ENCODE measurements at regions not wholly inside any gene's neighbourhood (a gene's known extent, or its start where the extent isn't known, plus 50 kb on each side); places are given as distances from the start of the nearest gene placed in this dataset.
"Not testable (repeated sequence)": the region's sequence is repeated elsewhere in the genome, so short reads cannot be mapped to it uniquely, and the experiment has no call there.

DNA sequence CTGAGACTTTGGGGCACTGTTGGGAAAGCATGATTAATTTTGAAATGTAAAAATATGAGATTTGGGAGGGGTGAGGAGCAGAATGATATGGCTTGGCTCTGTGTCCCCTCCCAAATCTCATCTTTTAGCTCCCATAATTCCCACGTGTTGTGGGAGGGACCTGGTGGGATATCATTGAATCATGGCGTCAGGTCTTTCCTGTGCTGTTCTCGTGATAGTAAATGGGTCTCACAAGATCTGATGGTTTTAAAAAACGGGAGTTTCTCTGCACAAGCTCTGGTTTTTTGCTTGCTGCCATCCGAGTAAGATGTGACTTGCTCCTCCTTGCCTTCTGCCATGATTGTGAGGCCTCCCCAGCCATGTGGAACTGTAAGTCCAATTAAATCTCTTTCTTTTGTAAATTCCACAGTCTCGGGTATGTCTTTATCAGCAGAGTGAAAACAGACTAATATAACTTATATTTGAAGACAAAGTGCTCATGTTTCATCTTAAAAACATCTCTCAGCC is 546.0 kb upstream of the NECTIN3 start:
- not testable (repeated sequence) for H3K4me3 Mint-ChIP-seq; H3K4me1 Mint-ChIP-seq; H3K27ac Mint-ChIP-seq (ENCODE audit: low read depth); H3K27me3 Mint-ChIP-seq; DNase-seq (ENCODE audit: low spot score in 2 of 2); H3K36me3 Mint-ChIP-seq (ENCODE audit: insufficient read depth); ATAC-seq (replicated peaks; ENCODE audit: extremely low read depth, poor library complexity, severe bottlenecking); H3K9me3 Mint-ChIP-seq

DNA sequence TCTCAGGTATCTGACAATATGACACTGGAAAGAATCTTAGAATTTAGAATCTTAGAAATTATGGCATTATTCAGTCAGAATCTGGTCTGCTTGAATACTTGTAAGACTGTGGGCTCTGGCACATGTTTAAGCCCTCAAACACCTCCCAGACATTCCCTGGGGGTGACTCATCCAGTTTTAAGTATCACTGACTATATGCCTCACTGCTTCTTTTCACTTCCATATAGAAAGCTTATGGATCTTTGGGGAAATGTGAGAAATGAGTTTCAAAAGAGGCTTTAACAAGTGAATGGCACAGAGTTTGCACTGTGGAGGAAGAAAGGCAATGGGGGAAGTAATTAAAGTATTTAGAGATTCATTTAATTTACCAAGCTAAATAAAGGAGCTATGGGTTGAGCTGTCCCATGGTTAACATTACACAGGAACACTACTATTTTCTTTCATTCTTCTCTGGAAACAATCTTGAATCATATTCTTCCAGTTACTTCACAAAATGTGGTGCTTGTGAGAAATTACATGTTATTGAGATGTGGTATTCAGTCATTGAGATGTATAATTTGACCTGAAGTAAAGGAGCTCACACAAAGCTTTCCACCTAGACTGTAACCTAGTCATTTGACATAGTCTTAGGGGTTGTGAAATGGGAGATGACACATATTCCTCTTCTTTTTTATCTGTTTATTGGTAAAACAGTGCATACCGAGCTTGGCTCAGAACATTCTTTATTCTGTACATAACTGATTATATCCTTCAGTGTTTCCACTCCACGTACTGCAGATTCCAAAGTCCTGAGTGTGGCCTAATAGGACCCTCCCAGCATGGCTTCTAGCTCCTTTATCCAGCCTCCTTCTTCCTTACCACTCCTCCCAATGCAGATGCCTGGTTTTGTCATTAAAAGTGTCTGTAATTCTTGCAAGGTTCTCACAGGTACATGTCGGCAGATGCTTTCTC is 544.6 kb upstream of the NECTIN3 start:
- H3K4me3 Mint-ChIP-seq: no peak overlapping the region
- no peaks in the 10 kb centered on the region for H3K36me3 Mint-ChIP-seq (ENCODE audit: insufficient read depth)
- H3K27me3 Mint-ChIP-seq: peaks cover 9% of the 10 kb centered on the region
- no peak for ATAC-seq (replicated peaks; ENCODE audit: extremely low read depth, poor library complexity, severe bottlenecking)
- no peak for DNase-seq (ENCODE audit: low spot score in 2 of 2)
- no peaks in the 10 kb centered on the region for H3K9me3 Mint-ChIP-seq
- H3K27ac Mint-ChIP-seq (ENCODE audit: low read depth): no peak overlapping the region
- no peaks in the 10 kb centered on the region for H3K4me1 Mint-ChIP-seq

DNA sequence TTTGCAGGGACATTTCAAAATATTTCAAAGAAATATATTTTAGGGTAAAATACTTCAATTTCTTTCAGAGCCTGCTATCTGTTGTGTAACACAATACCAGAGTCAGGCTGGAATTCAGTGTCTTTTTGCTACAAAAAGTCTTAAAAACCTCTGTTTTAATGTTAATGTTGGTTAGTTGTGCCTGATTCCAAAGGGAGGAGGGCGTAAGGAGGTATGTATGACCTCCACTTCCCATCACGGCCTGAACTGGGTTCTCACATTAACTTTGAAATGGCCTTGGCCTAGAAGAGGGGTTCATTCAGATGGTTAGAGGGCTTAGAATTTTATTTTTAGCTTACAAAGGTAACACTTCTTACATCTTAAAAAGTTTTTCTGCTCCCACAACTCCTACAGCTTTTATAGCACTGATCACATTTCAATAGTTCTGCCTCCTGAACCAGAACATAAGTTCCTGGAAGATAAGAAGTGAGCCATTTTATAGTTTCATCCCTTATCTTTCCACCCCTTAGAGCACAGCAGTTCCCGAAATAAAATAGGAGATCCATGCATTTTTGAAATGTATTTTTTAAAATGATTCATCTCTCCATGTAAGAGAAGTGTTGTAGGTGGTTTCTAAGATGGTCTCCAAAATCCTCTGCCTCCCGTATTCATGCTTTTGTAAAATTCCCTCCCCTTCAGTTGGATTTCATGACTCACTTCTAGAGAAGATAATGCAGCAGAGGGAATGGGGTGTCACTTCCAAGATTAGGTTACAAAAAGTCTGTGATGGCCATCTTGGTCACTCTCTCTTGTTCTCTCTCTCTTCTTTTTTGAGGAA is 543.1 kb upstream of the NECTIN3 start:
- no peaks in the 10 kb centered on the region for H3K4me1 Mint-ChIP-seq
- ATAC-seq (replicated peaks; ENCODE audit: extremely low read depth, poor library complexity, severe bottlenecking) (no peak), DNase-seq (ENCODE audit: low spot score in 2 of 2) (no peak)
- no peaks in the 10 kb centered on the region for H3K9me3 Mint-ChIP-seq
- H3K4me3 Mint-ChIP-seq: no peak overlapping the region
- H3K27ac Mint-ChIP-seq (ENCODE audit: low read depth): no peak overlapping the region
- H3K27me3 Mint-ChIP-seq: peaks cover 13% of the 10 kb centered on the region
- H3K36me3 Mint-ChIP-seq (ENCODE audit: insufficient read depth): no peaks in the 10 kb centered on the region

DNA sequence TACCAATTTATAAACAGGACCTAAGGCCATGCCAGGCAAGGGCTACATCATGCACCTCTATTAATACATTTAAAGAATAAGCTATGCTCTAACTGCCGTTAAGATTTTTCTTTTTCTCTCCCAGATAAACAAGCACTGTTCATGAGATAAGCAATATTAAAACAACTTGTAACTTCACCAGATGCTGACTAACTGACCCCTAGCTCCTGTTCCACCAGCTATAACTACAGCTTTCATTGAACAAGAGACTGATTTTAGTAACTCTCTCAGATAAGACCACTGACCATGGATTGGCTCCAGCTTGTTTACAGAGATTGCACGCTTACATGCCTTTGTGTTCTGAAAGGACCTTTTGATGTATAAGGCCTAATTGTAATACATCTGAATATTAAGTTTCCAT is 540.7 kb upstream of the NECTIN3 start:
- Mint-ChIP-seq H3K9me3 (no peaks in the 10 kb centered on the region), H3K4me3 (no peak overlapping the region), H3K27me3 (peaks cover 30% of the 10 kb centered on the region), H3K36me3 (ENCODE audit: insufficient read depth) (no peaks in the 10 kb centered on the region), H3K27ac (ENCODE audit: low read depth) (no peak overlapping the region), H3K4me1 (no peaks in the 10 kb centered on the region)
- DNase-seq (ENCODE audit: low spot score in 2 of 2) (no peak), ATAC-seq (replicated peaks; ENCODE audit: extremely low read depth, poor library complexity, severe bottlenecking) (no peak)

DNA sequence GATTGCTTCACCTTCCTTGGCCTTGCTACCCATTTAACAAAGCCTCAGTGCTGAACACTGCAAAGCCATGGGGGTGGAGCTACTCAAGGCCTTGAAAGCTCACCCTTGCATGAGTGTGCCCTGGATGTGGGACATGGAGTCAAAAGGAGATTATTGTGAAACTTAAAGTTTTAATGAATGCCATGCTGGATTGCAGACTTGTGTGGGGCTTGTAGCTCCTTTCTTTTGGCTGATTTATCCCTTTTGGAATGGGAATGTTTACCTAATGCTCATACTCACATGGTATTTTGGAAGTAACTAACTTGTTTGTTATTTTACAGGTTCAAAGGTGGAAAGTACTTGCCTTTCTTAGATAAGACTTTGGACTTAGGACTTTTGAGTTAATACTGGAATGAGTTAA is 538.5 kb upstream of the NECTIN3 start:
- H3K27me3 Mint-ChIP-seq: peaks cover 30% of the 10 kb centered on the region
- no peak overlapping the region for H3K27ac Mint-ChIP-seq (ENCODE audit: low read depth)
- no peaks in the 10 kb centered on the region for H3K9me3 Mint-ChIP-seq
- no peaks in the 10 kb centered on the region for H3K4me1 Mint-ChIP-seq
- no peak overlapping the region for H3K4me3 Mint-ChIP-seq
- no peak for DNase-seq (ENCODE audit: low spot score in 2 of 2)
- no peak for ATAC-seq (replicated peaks; ENCODE audit: extremely low read depth, poor library complexity, severe bottlenecking)
- no peaks in the 10 kb centered on the region for H3K36me3 Mint-ChIP-seq (ENCODE audit: insufficient read depth)

DNA sequence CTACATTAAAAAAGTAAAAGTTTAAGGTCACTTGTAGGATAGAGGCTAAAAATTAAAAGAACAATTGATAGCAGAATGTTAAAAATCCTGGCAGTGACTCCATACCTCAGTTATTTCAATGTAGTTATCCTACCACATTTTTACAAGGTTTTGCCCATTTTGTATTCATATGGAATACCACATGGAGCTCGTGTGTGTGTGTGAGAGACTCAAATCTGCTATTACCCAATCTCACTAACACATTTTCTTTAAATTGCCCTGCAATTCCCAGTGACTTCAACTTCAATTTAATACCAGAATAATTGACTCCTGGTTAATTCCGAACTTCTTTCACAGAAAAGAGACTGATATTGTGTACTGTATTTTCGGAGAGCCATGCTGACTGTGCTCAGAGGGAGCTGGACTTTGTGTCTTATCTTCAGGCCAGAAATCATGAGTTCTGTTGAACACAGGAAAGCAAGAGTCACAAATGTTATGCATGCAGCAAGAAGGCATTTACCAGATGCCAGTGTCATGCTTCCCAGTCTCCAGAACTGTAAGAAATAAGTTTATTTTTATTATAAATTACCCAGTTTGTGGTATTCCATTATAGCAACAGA is 529.0 kb upstream of the NECTIN3 start:
- Mint-ChIP-seq H3K27me3 (peaks cover 13% of the 10 kb centered on the region), H3K27ac (ENCODE audit: low read depth) (no peak overlapping the region), H3K36me3 (ENCODE audit: insufficient read depth) (no peaks in the 10 kb centered on the region), H3K9me3 (no peaks in the 10 kb centered on the region), H3K4me1 (no peaks in the 10 kb centered on the region), H3K4me3 (no peak overlapping the region)
- ATAC-seq (replicated peaks; ENCODE audit: extremely low read depth, poor library complexity, severe bottlenecking): no peak
- DNase-seq (ENCODE audit: low spot score in 2 of 2): no peak

DNA sequence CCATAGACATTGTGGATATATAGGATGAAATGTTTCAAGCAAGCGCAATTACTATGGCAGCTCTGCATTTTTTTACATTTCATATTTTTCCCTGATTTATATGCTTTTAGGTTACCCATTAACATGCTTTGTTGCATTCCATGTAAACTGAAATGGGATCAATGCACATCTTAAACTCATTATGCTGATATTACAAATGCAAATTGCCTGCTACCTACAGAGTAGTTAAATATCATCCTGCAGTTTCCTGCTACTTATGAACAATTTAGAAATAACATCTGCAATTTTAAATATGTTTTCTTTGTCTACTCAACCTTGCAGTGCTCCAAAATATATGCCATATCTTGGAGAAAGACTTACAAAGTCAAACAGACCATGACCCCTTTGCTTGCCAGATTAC is 526.9 kb upstream of the NECTIN3 start:
- H3K9me3 Mint-ChIP-seq: no peaks in the 10 kb centered on the region
- no peak overlapping the region for H3K4me3 Mint-ChIP-seq
- DNase-seq (ENCODE audit: low spot score in 2 of 2) (no peak), ATAC-seq (replicated peaks; ENCODE audit: extremely low read depth, poor library complexity, severe bottlenecking) (no peak)
- no peaks in the 10 kb centered on the region for H3K36me3 Mint-ChIP-seq (ENCODE audit: insufficient read depth)
- no peak overlapping the region for H3K27ac Mint-ChIP-seq (ENCODE audit: low read depth)
- H3K4me1 Mint-ChIP-seq: no peaks in the 10 kb centered on the region
- H3K27me3 Mint-ChIP-seq: peaks cover 13% of the 10 kb centered on the region

DNA sequence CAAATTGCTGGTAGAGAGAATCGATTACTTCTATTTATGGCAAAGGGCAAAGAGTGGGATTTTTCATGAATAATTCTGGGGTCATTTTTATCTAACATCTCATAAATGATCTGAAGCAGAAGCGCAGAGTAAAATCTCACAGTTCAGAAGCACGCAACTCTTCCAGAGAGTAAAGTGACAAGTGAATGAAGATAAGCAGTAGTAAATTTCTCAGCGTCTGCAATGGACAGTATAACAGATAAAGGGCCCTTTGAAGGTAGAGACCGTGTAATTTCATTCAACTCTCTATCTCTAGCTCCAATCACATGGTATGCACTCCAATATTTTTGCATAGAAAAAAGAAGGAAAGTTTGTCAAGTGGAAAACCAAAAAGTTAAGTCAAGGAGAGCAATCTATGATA is 521.1 kb upstream of the NECTIN3 start:
- Mint-ChIP-seq H3K36me3 (ENCODE audit: insufficient read depth) (no peaks in the 10 kb centered on the region), H3K4me3 (no peak overlapping the region), H3K27ac (ENCODE audit: low read depth) (no peak overlapping the region), H3K27me3 (no peaks in the 10 kb centered on the region), H3K9me3 (no peaks in the 10 kb centered on the region), H3K4me1 (no peaks in the 10 kb centered on the region)
- ATAC-seq (replicated peaks; ENCODE audit: extremely low read depth, poor library complexity, severe bottlenecking): no peak
- no peak for DNase-seq (ENCODE audit: low spot score in 2 of 2)

DNA sequence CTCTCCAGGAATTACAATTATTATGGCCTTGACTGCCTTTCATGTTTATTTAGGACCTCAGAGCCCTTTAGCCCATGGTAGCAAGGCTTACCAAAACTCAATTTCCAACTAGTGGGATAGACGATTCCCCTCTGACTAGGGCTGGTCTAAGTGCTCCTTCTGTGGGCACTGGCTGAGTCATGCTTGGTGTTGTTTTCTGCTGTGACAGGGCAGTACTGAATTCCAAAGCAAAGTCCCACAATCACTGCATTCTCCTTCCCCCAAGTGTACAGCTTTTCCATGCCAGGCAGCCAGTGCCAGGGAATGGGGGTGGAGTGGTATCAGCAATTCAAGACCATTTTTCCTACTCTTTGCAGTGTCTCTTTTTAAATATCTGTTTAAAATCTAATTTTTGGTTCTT is 509.0 kb upstream of the NECTIN3 start:
- no peak overlapping the region for H3K27ac Mint-ChIP-seq (ENCODE audit: low read depth)
- peaks cover 5% of the 10 kb centered on the region for H3K9me3 Mint-ChIP-seq
- ATAC-seq (replicated peaks; ENCODE audit: extremely low read depth, poor library complexity, severe bottlenecking) (no peak), DNase-seq (ENCODE audit: low spot score in 2 of 2) (no peak)
- peaks cover 41% of the 10 kb centered on the region for H3K27me3 Mint-ChIP-seq
- H3K4me3 Mint-ChIP-seq: no peak overlapping the region
- no peaks in the 10 kb centered on the region for H3K36me3 Mint-ChIP-seq (ENCODE audit: insufficient read depth)
- no peaks in the 10 kb centered on the region for H3K4me1 Mint-ChIP-seq

DNA sequence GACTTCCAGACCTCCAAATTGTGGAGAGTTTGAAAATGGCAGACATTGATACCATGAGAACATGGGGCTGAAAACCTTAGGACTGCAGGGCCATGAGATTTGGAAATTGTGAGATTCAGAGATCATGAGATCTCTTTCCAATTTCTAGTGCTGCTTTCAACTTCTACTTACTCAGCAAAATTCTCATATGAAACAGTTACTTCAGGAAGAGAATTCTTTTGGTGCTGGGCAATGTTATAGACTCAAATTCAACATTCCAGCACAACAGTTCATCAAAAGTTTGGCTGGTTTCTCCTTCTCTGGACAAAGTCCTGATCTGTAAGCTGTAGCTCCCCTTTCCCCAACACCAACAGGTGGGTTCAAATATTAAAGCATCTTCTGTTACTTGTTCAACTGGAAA is 506.9 kb upstream of the NECTIN3 start:
- H3K4me1 Mint-ChIP-seq: no peaks in the 10 kb centered on the region
- H3K36me3 Mint-ChIP-seq (ENCODE audit: insufficient read depth): no peaks in the 10 kb centered on the region
- peaks cover 50% of the 10 kb centered on the region for H3K27me3 Mint-ChIP-seq
- DNase-seq (ENCODE audit: low spot score in 2 of 2) (no peak), ATAC-seq (replicated peaks; ENCODE audit: extremely low read depth, poor library complexity, severe bottlenecking) (no peak)
- H3K4me3 Mint-ChIP-seq: no peak overlapping the region
- H3K27ac Mint-ChIP-seq (ENCODE audit: low read depth): no peak overlapping the region
- peaks cover 5% of the 10 kb centered on the region for H3K9me3 Mint-ChIP-seq

DNA sequence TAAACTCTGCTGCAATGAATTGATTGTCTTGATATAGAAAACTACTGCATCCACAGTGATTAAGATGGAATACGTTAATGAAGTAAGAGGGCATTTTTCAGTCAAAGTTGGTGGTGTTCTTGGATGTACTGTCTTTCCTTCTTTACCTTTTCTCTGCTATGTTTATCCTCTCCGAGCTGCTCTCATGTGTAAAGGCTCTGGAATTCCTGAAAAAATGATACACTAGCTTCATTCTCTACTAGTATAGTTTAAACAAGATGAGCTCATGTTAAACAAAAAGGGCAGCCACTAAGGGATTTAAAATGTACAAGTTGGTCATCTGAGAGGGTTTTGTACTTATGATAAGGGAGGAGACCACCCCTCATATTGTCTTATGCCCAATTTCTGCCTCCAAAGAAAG is 504.6 kb upstream of the NECTIN3 start:
- H3K36me3 Mint-ChIP-seq (ENCODE audit: insufficient read depth): no peaks in the 10 kb centered on the region
- no peaks in the 10 kb centered on the region for H3K4me1 Mint-ChIP-seq

DNA sequence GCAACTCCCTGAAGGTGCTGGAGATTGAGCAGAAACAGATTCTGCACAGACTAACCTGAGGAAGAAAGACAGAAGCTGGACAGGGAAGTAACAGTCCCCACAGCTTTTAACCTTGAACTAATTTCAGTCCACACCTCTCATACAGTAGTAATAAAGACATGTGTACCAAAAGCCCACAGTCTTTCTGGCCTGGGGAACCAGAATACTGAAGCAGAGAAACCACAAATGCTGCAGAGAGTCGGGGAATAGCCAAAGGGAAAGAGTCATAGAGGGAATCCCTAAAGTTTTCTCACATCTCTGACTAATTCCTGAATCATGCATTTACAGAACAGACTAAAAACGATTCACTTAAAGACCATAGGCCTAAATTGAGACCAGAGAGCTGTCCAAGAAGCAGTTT is 503.4 kb upstream of the NECTIN3 start:
- no peaks in the 10 kb centered on the region for H3K36me3 Mint-ChIP-seq (ENCODE audit: insufficient read depth)
- H3K4me1 Mint-ChIP-seq: no peaks in the 10 kb centered on the region
- ATAC-seq (replicated peaks; ENCODE audit: extremely low read depth, poor library complexity, severe bottlenecking): no peak
- peaks cover 24% of the 10 kb centered on the region for H3K27me3 Mint-ChIP-seq
- H3K9me3 Mint-ChIP-seq: no peaks in the 10 kb centered on the region
- H3K4me3 Mint-ChIP-seq: no peak overlapping the region
- no peak overlapping the region for H3K27ac Mint-ChIP-seq (ENCODE audit: low read depth)
- no peak for DNase-seq (ENCODE audit: low spot score in 2 of 2)

More for the DNA sequence above, 504.6 kb upstream of the NECTIN3 start:
- Mint-ChIP-seq H3K4me3 (no peak overlapping the region), H3K9me3 (no peaks in the 10 kb centered on the region), H3K27ac (ENCODE audit: low read depth) (no peak overlapping the region), H3K27me3 (peaks cover 36% of the 10 kb centered on the region)
- ATAC-seq (replicated peaks; ENCODE audit: extremely low read depth, poor library complexity, severe bottlenecking) (no peak), DNase-seq (ENCODE audit: low spot score in 2 of 2) (no peak)

All from central memory CD8-positive, alpha-beta T cell (primary cell).